ENCODE measurements at regions not wholly inside any gene's neighbourhood (a gene's known extent, or its start where the extent isn't known, plus 50 kb on each side); places are given as distances from the start of the nearest gene placed in this dataset.

DNA sequence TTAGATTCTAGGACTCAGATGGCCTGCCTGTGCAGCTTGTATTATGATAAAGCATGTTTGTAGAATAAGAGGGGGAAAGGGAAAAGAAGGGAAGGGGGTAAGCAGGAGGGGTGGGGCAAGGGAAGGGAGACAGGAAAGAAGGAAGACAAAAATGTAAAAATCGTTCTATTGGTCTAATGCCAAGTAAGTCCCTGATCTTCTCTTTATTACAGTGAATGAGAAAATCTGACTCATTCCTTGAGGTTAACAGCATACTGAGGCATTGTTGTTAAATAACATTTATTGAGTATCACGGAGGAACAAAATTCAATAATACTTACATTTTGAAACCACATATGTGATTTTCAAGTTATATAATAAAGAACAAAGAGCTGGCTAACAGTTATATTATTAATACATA, 1534.7 kb downstream of the OLFM4 start:
- TF ChIP-seq, protein P1, sequence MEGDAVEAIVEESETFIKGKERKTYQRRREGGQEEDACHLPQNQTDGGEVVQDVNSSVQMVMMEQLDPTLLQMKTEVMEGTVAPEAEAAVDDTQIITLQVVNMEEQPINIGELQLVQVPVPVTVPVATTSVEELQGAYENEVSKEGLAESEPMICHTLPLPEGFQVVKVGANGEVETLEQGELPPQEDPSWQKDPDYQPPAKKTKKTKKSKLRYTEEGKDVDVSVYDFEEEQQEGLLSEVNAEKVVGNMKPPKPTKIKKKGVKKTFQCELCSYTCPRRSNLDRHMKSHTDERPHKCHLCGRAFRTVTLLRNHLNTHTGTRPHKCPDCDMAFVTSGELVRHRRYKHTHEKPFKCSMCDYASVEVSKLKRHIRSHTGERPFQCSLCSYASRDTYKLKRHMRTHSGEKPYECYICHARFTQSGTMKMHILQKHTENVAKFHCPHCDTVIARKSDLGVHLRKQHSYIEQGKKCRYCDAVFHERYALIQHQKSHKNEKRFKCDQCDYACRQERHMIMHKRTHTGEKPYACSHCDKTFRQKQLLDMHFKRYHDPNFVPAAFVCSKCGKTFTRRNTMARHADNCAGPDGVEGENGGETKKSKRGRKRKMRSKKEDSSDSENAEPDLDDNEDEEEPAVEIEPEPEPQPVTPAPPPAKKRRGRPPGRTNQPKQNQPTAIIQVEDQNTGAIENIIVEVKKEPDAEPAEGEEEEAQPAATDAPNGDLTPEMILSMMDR (IDR thresholded peaks at IDR 0.05): no peak
- TF ChIP-seq POLR2A (IDR thresholded peaks at IDR 0.05): no peak

Measured in Peyer's patch (tissue), 4 donors.